ENCODE measurements at regions not wholly inside any gene's neighbourhood (a gene's known extent, or its start where the extent isn't known, plus 50 kb on each side); places are given as distances from the start of the nearest gene placed in this dataset.
A peak's percentile ranks its signal among the peaks of the same experiment; 100 is the strongest.

- peak; percentile 40 to 74 for DNase-seq
- Histone ChIP-seq H3K4me1 (peaks cover 0 to 21% (median 10%) of the 10 kb centered on the region in 4 donors), H3K36me3 (no peaks in the 10 kb centered on the region), H3K27ac (peak overlapping the region in 1 of 5 donors; percentile 17), H3K27me3 (peaks cover 0 to 6% (median 0%) of the 10 kb centered on the region in 3 donors), H3K4me3 (no peak overlapping the region), H3K9me3 (no peaks in the 10 kb centered on the region)
- WGBS, 5 donors: 23 to 29% (median 25%) methylated on average over 7 of the region's 7 CpGs
- intact Hi-C loops (cut with DNase I; ENCODE audit: low total_unique reads): no loop called here
- TF ChIP-seq POLR2AphosphoS5 (IDR thresholded peaks at IDR 0.05) (no peak), CTCF (IDR thresholded peaks at IDR 0.05) (peak in 5 of 7 experiments; percentile 39 to 50 (median 48)), EP300 (IDR thresholded peaks at IDR 0.05) (no peak), POLR2A (IDR thresholded peaks at IDR 0.05) (no peak)
Observed at GRCh38 chr2:237154082-237154638, 68.5 kb downstream of the COPS8 start.

GRCh38 chr2:237154884-237155851, 69.5 kb downstream of the COPS8 start:
- H3K27me3 ChIP-seq: peaks cover 0 to 6% (median 0%) of the 10 kb centered on the region in 3 donors
- no peak overlapping the region for H3K4me3 ChIP-seq
- intact Hi-C loops (cut with DNase I; ENCODE audit: low total_unique reads): no loop called here
- no peak for TF ChIP-seq EP300 (IDR thresholded peaks at IDR 0.05)
- no peak for TF ChIP-seq POLR2AphosphoS5 (IDR thresholded peaks at IDR 0.05)
- TF ChIP-seq POLR2A (IDR thresholded peaks at IDR 0.05): no peak
- TF ChIP-seq CTCF (IDR thresholded peaks at IDR 0.05): no peak
- no peaks in the 10 kb centered on the region for H3K9me3 ChIP-seq
- 68 to 81% (median 78%) methylated on average over 10 to 11 of the region's 11 CpGs for WGBS, 5 donors
- H3K36me3 ChIP-seq: no peaks in the 10 kb centered on the region
- H3K27ac ChIP-seq: peak overlapping the region in 3 of 5 donors; percentile 5 to 71 (median 64)
- peaks cover 0 to 21% (median 10%) of the 10 kb centered on the region in 4 donors for H3K4me1 ChIP-seq
- no peak for DNase-seq

DNA sequence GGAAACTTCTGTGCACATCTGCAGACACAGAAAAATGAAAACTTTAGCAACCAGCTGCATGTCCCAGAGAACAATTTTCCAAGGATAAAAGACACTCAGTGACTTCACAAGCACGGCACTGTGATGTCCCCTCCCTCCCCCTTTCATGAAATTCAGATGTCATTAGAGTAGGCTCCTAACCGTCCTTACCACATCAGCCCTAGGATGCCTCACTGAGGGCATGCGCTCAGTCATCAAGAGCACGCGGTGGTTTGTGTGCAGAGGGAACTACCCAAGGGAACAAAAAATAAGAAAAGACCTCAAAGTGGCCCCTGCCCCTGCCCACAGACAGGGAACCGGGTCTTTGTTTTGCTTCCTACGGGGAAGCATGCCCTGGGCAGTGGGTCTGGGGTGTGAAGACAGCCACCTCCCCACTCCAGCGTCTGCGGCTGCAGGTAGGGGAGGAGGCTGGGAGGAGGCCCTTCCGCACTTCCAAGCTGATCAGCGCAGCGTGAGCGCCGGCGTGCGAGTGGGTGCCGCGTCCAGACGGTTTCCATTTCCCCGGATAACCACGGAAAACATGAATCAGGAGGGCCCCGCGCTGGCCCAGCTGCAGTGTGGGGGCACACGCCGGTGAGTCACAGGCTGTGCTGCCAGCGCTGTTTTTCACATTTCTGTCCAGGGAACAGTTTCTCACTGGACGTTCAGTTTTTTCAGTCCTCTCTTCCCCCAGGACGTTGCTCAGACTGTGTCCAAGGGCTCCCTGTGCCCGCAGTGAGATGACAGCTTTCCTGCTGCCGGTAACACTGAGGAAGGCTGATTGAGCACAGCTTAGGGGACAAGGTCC, 70.6 kb downstream of the COPS8 start:
- no peaks in the 10 kb centered on the region for H3K9me3 ChIP-seq
- peaks cover 0 to 6% (median 0%) of the 10 kb centered on the region in 3 donors for H3K27me3 ChIP-seq
- WGBS, 5 donors: 43 to 58% (median 49%) methylated on average over 21 to 30 of the region's 30 CpGs
- peaks cover 0 to 21% (median 10%) of the 10 kb centered on the region in 4 donors for H3K4me1 ChIP-seq
- no peak for DNase-seq
- intact Hi-C loops (cut with DNase I; ENCODE audit: low total_unique reads): no loop called here
- H3K27ac ChIP-seq: peak overlapping the region in 4 of 5 donors; percentile 62 to 71 (median 63)
- TF ChIP-seq POLR2AphosphoS5 (IDR thresholded peaks at IDR 0.05): peak in 2 of 3 donors; percentile 40 to 51
- no peak for TF ChIP-seq EP300 (IDR thresholded peaks at IDR 0.05)
- no peak overlapping the region for H3K4me3 ChIP-seq
- H3K36me3 ChIP-seq: no peaks in the 10 kb centered on the region

DNA sequence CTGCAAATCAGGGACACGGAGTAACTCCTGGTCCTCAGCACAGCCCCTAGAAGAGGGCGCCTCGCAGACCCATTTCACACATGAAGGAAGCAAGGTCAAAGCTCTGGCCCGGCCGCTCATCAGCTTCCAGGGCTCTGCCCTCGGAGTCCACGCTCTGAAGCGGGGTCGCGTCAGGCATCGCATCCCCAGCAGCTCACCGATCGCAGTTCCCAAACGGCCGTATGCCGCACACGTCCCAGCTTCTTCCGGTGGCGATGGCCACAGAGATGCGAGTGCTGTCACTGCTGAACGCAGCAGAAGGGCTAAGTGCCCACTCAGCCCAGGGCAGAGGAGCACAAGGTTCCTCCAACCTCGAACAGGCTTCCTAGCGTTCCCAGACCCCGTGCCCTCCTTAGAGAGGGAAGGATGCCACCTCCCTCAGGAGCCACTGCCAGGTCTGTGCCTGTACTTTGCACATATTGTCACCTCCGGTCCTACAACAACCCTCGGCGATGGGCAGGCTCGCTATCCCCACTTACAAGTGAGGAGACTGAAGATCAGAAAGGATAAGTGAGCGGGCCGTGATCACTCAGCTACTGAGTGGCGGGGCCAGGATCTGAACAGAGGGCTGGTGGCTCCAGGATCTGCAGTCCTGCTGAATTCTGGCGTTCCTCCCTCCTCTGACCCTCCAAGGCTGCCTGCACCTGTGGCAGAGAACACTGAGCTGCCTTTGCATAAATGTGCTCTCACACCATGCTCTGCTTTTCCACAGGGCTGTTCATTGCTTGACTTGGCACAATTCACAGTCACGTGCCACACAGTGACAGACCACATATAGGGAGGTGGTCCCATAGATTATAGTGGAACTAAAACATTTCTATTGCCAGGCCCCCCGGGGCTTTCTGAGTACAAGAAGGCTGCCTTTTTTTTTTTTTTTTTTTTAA, 71.4 kb downstream of the COPS8 start:
- Histone ChIP-seq H3K27me3 (peaks cover 0 to 6% (median 0%) of the 10 kb centered on the region in 3 donors), H3K27ac (peak overlapping the region in 4 of 5 donors; percentile 62 to 71 (median 63)), H3K4me3 (no peak overlapping the region), H3K36me3 (no peaks in the 10 kb centered on the region), H3K9me3 (no peaks in the 10 kb centered on the region), H3K4me1 (peaks cover 0 to 21% (median 10%) of the 10 kb centered on the region in 4 donors)
- 78 to 87% (median 82%) methylated on average over 18 to 34 of the region's 34 CpGs for WGBS, 5 donors
- DNase-seq: no peak
- no peak for TF ChIP-seq POLR2AphosphoS5 (IDR thresholded peaks at IDR 0.05)
- TF ChIP-seq POLR2A (IDR thresholded peaks at IDR 0.05): no peak
- no peak for TF ChIP-seq EP300 (IDR thresholded peaks at IDR 0.05)
- no peak for TF ChIP-seq CTCF (IDR thresholded peaks at IDR 0.05)
- intact Hi-C loops (cut with DNase I; ENCODE audit: low total_unique reads): no loop called here

All from stomach (tissue), 8 donors.